Peyer's patch (tissue), 4 donors: ENCODE measurements at regions not wholly inside any gene's neighbourhood (a gene's known extent, or its start where the extent isn't known, plus 50 kb on each side); places are given as distances from the start of the nearest gene placed in this dataset.

Source experiments
- POLR2A ChIP-seq, 2 donors: fragments of 450-650 bp; IDR thresholded peaks; one replicate each; pipeline ENCODE4 v1.5.1; 2017; ENCODE audit warnings: antibody characterized with exemption in 2 of 2, mild to moderate bottlenecking in 2 of 2, moderate library complexity in 2 of 2
- TF ChIP-seq, protein P1 (sequence below), 6 experiments: fragments of 450-650 bp in 4 of 6; fragments of 200-600 bp in 2 of 6; sonication (generic) in 1 of 6; IDR thresholded peaks; one replicate each; pipeline ENCODE4 v1.5.1; 2017 to 2019; ENCODE audit warnings: antibody characterized with exemption in 6 of 6, mild to moderate bottlenecking in 3 of 6, moderate library complexity in 1 of 6

DNA sequence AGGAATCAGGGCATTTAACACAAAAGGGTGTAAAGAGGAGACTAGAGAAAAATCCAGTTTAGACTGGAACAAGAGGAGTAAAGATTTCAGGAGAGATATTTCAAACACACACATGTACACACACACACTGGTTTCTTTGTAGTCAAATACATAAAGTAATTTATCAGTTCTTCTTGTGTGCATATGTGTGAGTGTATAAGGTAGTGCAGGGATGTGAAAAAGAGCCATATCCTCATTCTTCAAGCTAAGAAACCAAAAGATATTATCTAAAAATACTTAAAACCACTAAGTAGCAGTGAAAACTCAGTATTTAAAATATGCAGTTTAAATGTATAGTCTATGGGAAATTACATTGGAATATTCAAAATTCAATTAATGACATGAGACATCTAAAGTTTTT, 52.5 kb upstream of the CARD18 start:
- TF ChIP-seq, protein P1, sequence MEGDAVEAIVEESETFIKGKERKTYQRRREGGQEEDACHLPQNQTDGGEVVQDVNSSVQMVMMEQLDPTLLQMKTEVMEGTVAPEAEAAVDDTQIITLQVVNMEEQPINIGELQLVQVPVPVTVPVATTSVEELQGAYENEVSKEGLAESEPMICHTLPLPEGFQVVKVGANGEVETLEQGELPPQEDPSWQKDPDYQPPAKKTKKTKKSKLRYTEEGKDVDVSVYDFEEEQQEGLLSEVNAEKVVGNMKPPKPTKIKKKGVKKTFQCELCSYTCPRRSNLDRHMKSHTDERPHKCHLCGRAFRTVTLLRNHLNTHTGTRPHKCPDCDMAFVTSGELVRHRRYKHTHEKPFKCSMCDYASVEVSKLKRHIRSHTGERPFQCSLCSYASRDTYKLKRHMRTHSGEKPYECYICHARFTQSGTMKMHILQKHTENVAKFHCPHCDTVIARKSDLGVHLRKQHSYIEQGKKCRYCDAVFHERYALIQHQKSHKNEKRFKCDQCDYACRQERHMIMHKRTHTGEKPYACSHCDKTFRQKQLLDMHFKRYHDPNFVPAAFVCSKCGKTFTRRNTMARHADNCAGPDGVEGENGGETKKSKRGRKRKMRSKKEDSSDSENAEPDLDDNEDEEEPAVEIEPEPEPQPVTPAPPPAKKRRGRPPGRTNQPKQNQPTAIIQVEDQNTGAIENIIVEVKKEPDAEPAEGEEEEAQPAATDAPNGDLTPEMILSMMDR (IDR thresholded peaks at IDR 0.05) = no peak
- TF ChIP-seq POLR2A (IDR thresholded peaks at IDR 0.05) = no peak
